G401.6 (cell line): ENCODE measurements at regions not wholly inside any gene's neighbourhood (a gene's known extent, or its start where the extent isn't known, plus 50 kb on each side); places are given as distances from the start of the nearest gene placed in this dataset.

Experiments used
- FAIRE-seq: peaks from 2 replicates; lab custom pipeline; 2012; peaks lifted over from hg19 to GRCh38; lab: Jason Lieb, UNC

DNA sequence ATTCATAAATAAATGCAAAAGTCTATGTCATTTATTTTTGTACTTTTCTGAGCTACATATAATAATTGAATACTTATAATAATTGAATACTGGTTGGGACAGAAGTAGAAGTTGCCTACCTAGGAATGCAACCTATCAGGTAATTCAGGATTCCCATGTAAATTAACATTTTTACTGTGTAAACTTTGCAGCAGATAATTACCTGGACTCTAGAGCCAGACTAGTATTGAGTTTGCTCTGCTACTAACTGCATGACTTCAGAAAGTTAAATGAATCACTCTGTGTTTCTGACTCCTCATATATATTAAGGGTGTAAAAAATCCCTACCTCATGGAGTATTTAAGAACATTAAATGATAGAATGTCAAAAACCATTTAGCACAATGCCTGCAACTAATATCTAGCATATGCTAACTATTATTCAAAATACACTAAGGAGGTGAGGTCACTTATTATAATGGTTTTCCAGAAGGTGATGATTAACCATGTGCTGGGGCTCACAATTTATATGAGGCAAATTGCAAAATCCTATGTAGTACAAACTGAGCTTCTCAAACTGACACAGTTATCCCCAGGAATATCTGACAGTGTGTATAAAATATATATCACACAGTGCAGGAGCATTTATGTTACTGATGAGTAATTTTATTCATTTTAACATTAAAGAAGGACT lies 138.1 kb upstream of the ANO3 start:
- FAIRE-seq, result no peak

DNA sequence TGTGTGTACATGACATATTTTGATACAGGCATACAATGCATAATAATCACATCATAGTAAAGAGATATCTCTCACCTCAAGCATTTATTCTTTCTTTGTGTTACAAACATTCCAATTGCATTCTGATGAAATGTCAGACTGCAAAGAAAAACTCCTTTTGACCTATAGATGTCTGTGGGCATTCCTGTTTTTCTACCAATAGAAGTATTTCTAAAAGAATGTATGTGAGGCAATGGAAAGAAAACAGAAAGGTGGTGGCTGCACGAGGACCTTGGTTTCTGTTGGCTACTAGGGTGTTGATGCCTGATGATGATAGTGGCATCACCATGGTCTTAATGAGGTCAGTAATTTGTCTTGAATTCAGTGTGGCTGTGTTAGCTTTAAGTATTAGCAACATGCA lies 137.0 kb upstream of the ANO3 start:
- no peak for FAIRE-seq

DNA sequence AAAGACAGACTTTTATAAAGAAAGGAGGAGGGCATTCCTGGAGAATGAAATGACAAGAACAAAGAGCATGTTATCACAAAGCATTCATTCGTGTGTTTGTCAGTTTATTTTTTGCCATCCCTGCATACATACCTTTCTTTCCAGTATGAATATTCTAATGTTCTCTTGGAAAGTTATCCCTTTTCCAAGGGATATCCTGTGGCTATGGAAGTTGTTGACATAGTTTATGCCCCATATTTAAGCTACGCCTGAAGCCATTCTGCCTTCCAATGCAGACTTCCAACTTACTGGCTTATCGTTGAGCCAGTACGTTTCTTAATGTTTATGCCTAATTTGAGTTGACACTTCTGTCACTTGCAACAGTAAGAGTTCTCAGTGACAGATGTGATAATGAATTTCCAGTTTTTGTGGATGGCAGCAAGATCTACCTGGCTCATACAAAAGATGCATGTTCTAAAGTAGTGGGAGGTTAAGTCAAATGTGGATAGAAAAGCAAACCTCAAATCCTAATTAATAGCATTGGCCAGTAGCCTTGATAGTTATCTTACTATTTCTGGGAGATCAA lies 133.3 kb upstream of the ANO3 start:
- no peak for FAIRE-seq

DNA sequence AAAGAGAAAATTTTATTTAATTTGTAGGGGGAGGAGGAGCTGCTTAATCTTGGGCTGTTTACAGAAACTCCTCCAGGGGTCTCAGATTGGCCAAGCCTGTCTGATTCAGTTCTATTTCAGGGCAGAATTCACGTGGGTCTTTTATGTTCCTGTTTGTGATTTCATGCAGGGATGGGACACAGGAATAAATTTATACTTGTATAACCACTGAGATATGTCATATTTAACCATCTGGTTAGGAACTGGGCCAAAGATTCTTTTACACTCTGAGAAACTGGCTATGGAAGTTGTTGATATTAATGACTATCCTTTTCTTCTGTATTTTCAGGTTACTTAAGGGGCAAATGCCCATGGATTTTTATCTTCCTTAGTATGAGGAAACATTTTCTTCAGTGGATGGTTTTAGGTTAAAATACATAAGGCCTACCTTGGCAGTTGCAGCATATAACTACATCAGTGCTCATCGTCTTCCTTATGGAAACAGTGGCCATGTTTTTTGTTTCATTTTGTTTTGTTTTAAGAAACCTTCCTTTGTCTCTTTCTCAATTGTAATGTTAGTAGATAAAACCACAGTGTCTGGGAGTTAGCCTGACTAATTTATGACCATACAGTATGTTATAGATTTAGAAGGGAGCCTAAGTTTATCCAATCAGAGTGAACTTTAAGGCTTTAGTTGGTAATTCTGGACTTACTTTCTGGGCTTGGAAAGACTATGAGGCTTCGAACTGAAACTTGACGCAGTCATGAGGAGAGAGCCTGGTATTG lies 132.4 kb upstream of the ANO3 start:
- FAIRE-seq, result no peak

DNA sequence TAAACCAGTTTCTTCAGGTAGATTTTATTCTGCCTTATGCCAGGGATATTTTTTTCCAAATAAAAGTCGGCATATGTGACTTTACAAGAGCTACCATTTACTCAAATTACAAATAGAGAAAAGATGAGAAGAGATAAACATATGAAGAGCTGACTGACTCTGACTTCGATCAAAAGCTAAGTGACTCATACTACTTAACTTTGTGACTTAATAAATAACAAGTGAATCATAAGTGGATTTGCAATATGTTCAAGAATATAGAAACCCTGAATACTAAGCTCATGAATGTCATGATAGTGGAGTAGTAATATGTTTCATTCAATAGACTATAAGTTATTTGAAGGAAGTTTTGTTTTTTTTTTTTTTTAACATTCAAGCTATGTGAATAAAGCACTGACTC lies 130.5 kb upstream of the ANO3 start:
- FAIRE-seq, result no peak

DNA sequence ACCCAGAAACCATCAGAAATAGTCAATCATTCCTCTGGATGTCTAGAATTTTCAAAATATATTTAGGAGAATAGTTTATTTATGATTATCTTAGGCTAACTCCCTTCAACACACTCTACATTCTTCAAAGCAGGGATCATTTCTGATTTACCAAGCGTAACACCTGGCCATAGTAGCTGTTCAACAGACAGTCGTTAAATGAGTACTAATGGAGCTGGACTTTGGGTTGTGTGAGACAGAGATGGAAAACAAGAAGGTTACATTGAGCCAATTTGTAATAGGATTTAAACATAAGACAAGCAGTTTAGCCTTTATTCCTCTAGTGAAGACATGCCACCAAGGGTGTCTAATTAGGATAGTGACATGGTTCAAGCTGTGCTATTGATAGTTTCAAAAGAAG lies 129.2 kb upstream of the ANO3 start:
- FAIRE-seq, result no peak

DNA sequence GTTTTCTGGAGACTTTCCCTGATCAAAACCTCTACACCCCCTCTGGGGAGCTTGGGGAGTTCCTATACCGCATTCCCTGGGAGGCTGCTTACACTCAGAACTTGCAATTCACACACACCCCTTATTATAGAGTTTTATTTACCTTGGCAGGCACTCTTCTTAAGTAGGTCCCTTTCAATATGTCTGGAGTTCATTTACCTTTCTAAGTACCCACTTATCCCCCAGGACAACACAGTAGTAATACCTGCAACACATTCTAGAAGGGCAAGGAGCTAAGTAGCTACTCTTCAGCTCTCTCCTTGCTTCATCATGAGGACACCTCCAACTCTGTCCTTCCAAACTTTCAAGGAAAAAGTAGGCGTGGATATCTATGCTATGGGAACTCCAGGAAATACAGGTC lies 127.8 kb upstream of the ANO3 start:
- FAIRE-seq, result no peak

DNA sequence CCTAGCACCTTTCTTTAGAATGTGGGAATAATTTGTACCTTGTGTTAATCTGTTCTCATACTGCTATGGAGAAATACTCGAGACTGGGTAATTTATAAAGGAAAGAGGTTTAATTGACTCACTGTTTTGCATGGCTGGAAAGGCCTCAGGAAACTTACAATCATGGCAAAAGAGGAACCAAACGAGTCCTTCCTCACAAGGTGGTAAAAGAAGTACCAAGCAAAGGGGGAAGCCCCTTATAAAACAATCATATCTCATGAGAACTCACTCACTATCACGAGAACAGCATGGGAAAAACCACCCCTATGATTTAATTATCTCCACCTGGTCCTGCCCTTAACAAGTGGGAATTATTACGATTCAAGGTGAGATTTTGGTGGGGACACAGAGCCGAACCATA lies 127.1 kb upstream of the ANO3 start:
- no peak for FAIRE-seq

DNA sequence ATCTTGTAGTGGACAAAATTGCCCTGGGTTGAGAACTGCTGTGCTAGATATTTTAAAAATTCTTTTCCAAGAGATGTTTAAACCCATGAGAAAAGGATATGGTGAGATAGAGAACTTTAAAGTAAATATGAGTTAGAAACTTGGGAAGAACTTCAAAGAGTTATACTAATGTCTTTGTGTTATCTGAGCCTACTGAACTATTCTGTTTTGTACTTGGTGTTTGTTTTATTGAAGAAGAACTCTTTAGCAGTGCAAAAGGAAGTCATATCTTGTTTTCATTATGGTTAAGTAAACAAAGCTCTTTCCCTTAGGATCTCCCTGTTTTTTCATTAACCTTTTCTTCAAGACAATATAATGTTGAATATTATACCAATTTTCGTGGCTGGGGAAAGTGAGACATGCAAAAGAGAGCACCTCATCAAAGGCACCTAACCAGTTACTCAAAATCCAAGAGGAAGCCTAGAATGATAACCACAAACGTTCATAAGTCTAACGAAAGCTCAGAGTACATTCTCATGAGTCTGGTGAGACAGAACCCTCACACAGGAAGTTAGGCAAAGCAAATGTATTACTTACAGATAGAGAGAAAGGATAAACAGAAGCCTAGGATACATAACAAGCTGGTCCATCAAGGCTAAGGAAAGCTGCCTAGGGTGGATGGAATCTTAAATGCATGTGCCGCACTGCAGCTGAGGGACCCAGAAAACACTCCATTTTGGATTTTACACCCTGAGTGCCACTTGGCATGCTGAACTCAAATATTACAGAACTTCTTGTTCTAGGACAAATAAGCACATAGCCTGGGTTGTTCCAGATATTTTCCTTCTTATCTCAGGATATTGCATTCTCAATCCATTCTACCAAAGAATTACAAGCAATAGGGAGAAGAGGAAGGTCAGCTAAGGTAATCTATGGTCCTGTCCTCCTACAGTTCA lies 112.5 kb upstream of the ANO3 start:
- no peak for FAIRE-seq

DNA sequence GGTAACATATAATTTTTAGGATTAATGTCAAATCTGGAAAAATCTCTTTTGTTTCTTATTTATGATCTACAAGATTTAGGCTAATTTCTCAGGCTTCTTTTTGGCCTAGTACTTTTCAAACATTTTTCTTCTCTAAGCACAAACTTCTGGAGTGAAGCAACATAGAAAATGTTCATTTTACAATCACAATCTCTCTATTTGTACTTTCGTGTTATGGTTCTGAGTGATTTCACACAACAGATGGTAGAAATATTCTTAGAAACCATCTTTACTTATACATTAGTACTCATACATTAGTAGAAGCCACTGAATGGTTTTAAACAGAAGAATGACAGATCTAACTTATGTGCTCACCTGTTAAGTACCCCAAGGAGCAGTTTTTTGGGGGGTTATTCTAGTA lies 106.3 kb upstream of the ANO3 start:
- no peak for FAIRE-seq

DNA sequence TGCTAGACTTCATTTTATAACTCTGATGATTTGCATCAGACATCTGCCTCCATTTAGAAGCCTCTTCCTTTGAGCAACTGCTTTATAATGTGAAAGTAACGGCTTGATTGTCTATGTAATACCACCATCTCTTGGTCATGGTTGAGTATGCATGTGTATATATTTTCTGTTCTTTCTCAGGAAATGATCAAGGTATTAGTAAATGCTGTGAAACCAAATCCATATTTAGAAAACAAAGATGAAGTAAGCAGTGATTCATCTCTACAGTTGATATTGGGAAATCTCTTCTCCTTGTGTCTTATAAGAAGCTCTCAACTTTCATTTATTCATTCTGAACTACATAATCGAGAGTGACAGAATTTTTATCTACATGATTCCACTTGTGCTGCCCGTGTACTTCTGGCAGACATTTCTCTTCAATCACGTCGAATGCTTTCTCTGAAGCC lies 104.6 kb upstream of the ANO3 start:
- FAIRE-seq, result no peak

DNA sequence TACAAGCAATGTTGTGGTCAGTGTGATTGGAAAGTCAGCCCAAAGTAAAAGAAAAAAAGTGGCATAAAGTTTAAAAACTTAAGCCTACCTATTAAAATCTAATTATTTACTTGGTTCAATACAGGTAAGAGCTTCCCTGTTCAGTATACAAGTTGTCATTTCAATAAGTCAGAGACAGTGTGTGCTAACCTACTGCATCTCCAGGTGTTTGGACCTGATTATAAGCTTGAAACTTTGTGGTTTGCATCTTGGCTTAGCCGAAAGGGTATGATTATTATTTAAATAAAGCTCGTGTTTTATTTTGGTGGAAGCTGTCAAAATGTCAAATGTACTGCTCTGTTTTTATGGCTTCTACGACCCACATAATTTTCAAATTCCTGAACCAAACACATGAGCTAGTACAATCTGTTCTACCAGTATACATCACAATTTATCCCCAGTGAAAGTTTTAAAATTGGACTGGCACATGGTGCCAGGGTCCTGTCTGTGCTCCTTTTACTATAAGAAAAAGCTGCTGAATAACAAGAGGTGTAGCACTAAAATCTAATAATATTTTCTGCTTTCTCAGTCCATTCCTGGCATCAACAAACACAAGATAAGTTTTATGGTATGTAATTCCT lies 103.9 kb upstream of the ANO3 start:
- FAIRE-seq, result no peak

DNA sequence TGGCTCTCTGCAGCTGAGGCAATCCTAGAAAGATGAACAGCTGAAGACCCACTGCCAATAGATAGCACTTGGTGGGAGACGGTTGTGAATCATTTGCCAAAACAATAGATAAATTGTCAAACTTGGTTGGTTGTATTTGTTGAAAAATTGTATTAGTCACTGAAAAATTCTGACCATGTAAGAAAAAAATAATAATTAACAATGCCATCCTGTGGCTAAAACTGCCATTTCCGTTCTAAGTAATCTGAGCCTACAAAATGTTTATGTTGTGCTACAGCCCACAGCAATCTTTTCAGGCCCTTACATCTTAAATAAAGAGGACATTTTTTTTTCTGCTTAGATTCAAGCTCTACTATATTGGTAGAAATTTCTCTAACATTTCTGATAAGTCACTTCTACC lies 103.2 kb upstream of the ANO3 start:
- FAIRE-seq, result no peak

DNA sequence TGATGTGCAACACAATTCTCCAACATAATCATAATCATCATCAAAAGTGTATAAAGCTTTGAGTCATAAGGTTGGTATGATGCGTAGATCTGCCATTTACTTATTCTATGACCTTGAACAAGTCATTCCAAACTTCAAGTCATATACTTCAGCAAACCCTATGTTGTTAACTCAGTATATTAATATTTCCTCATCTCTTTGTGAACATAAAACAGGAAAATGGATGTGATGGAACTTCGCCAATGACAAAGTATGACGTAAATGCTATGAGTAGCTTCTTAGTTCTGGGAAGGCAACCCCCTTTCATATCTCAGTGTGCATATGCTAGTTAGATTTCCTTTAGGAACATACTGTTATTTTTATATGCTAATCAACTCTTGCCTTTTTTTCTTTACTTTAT lies 102.7 kb upstream of the ANO3 start:
- no peak for FAIRE-seq

DNA sequence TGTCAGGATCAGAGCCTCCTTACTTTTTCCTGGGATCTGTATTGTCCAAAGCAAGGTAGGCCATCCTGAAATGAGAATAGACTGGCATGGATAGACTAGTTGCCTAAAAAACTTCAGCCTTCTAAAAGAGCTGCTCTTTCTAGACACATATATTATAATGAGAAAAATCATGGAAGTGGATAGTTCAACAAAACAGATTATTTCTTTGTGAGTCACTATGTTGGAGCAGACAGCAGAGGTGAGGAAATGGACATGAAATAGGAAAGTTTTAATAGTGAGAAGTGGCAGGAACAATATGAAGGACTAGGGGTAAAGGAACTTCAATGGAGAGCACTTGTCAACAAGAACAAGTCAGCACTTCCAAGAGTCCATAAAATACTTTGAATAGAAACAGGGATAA lies 101.9 kb upstream of the ANO3 start:
- FAIRE-seq, result no peak

DNA sequence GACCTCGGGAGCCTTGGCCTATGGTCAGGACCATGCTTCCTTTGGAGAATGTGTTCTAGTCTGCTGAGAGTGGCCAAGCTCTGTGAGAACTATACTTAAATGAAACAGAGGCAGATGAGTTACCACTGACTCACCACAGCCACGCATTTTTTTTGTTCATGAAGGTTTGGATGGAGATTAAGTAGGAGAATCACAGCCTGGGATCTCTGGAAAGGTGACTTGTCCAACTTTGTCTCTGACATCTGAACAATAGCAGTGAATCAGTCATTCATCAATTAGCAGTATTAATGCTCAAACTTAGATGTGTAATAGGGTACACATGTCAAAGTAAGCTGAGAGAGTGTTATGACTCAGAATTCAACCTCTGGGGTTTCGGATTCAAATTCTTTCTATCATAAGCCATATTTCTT lies 100.7 kb upstream of the ANO3 start:
- FAIRE-seq, result no peak

DNA sequence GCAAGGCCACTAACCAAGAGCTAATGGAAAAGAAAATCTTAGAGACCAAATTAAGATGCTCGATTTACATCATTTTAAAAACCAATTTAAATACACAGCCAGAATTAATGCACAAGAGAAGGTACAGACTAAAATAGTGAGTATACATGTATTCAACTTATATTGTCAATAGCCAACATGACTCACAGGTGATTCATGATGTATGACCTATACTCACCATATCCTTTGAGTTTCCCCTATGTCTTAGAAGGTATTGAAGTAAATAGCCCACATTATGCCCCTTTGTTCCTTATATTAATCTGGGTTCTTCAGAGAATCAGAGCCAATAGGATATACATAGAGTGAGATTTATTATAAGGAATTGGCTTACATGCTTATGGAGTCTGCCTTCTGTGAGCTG lies 97.5 kb upstream of the ANO3 start:
- no peak for FAIRE-seq

DNA sequence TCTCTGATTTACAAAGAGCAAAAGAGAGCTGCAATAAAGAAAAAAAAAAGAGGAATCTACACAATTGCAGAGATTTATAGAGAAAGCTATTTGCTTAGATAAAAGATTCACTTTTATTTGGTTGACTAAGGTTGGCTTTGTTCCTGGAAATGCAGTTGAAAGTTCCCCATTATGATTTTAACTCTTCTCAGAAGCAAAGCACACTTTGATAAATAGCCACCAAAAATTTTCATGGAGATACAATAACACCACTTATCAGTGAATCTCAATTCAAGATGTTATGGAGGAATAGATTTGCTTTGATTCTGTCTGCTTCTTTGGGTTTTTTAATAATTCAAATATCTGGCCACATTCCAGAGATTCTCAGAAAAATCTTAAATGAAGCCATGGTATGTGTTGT lies 88.5 kb upstream of the ANO3 start:
- FAIRE-seq, result no peak

DNA sequence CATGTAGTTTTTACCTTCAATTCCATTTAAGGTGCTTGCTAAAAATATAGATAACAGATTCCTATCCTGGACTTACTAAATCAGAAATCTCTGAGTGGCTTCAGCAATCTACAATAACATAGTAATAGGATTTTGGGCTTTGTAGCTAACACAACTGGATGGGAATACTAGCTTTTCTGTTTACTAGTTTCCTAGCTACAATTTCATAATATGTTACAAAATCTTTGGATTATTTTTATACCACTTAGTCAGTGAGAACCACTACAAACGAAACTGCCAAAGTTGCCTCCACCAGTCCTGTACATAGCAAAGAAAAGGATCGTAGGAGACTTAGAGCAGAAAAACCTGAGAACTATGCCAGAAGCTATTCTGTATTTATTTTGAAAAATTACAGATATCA lies 87.7 kb upstream of the ANO3 start:
- no peak for FAIRE-seq

DNA sequence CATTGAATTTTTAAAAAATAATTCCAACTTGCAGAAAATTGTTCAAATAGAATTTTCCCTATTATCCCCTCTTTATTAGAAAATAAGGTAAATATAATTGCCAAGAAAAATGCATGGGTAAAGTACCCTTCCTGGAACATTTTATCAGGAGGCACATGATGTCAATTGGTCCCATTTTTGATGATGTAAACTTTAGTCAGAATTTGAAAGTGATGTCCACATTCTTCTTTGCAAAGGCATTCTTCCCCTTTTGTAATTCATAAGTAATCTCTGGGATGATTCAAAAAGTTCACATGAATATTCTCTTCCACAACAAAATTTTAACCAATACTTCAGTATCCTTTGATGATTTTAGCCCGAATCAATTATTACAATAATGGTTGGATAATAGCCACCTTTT lies 86.9 kb upstream of the ANO3 start:
- FAIRE-seq, result no peak

DNA sequence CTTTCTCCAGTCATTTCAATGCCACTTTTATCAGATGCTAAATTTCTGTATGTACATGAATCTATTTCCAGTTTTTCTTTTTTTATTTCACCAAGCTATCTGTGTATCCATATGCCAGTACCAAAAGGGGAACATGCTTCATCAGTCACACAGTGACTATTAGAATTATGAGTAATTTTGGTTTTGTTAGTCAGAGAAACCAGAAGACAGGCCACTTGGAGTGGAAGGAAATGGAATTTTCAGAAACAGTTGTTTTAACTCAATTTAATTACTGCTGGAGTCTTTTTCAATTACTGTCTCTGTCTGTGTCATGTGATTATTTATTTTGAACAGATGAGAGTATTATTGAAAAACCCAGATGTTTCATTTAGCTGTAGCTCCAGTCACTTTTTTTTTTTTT lies 84.6 kb upstream of the ANO3 start:
- no peak for FAIRE-seq

DNA sequence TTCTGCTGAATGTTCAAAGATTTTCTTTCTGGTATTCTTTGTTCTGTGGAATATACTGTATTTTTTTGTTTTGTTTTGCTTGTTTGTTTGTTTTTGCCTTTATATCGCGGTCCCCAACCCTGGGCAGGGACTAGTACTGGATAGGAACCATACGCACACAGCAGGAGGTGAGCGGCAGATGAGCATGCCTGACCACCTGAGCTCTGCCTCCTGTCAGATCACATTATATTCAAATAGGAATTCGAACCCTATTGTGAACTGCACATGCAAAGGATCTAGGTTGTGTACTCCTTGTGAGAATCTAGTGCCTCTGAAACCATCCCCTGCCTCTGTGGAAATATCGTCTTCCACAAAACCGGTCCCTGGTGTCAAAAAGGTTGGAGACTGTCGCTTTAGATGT lies 83.3 kb upstream of the ANO3 start:
- FAIRE-seq, result no peak
